ENCODE measurements at regions not wholly inside any gene's neighbourhood (a gene's known extent, or its start where the extent isn't known, plus 50 kb on each side); places are given as distances from the start of the nearest gene placed in this dataset.
"Not testable (repeated sequence)": the region's sequence is repeated elsewhere in the genome, so short reads cannot be mapped to it uniquely, and the experiment has no call there.

- DNase-seq (ENCODE audit: low read depth in 2 of 2, low spot score in 1 of 2) = no peak
Observed at GRCh38 chr20:60785301-60785700, 466.8 kb upstream of the CDH4 start.

- DNase-seq (ENCODE audit: low read depth in 2 of 2, low spot score in 1 of 2) = no peak
Observed at GRCh38 chr20:60785785-60786184, 466.3 kb upstream of the CDH4 start.

DNA sequence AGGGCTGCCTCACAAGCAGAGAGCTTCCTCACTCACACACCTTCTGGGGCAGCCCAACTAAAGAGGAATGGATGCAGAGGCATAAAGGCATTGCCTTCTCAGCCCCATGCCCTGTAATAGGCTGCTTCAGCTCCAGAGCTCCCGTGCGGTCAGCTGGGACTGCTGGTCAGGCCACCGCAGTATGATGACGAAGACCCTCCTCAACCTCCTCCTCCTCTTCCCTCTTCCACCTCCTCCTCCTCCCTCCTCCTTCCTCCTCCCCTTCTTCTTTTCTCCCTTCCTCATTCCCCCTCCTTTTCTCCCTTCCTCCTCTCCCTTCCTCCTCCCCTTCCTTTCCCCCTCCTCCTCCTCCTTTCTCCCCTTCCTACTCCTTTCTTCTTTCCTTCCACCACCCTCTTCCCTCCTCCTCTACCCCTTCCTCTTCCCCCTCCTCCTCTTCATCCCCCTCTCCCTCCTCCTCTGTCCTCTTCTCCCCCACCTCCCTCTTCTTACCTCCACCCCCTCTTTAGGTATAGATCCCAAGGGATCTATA lies 465.3 kb upstream of the CDH4 start:
- no peak for DNase-seq (ENCODE audit: low read depth in 2 of 2, low spot score in 1 of 2)

DNA sequence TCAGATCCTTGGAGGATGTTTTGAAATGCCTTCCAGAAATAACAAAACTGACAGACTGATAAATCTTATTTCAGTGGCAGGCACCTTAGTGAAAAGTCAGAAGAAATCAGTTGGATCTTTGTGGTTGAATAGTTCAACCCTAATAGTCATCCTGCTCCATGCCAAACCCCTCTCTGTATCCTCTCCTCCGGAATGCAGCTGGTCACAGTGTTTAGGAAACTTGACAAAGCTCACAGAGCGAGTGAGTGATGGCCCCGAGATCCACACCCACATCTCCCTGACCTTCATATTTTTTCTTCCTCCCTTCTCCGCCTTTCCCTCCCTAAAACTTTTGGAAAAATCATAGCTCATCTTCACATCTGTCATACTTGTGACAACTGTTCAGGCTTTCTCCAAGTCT lies 464.8 kb upstream of the CDH4 start:
- DNase-seq (ENCODE audit: low read depth in 2 of 2, low spot score in 1 of 2) = no peak

DNA sequence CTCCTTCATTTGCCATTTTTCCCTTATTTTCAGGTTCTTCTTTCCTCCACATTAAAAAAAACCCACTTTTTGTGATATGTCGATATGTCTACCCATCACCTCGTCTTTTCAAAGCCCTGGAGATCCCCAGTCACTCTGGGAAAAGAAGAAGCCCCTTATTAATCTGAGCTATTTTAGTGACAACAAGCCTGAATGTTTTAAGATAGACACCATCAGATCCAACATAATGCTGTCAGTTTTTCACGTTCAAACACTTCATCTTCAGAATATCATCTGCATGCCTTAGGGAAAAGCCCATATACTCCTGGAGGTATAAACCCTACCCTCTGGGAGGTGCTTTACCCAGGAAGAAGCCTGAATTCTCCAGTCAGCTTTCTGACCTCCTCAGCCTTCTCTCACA lies 464.0 kb upstream of the CDH4 start:
- no peak for DNase-seq (ENCODE audit: low read depth in 2 of 2, low spot score in 1 of 2)

- DNase-seq (ENCODE audit: low read depth in 2 of 2, low spot score in 1 of 2) = no peak
Observed at GRCh38 chr20:60789399-60789798, 462.7 kb upstream of the CDH4 start.

DNA sequence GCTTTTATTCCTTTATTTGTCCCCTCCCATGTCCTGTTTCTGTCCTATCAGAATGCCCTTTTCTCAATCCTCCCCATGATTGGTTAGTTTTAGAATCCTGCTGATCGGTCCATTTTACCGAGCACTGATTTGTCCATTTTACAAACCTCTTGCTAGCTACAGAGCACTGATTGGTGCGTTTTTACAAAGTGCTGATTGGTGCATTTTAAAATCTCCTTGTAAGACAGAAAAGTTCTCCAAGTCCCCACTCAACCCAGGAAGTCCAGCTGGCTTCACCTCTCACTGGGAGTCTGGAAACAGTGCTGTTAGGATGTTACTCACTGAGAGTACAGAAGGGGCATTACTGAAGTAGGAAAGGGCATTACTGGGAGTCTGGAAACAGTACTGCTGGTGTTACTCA lies 461.7 kb upstream of the CDH4 start:
- DNase-seq (ENCODE audit: low read depth in 2 of 2, low spot score in 1 of 2) = not testable (repeated sequence)

GRCh38 chr20:60791823-60792222 lies 460.2 kb upstream of the CDH4 start:
- DNase-seq (ENCODE audit: low read depth in 2 of 2, low spot score in 1 of 2) = no peak

- no peak for DNase-seq (ENCODE audit: low read depth in 2 of 2, low spot score in 1 of 2)
Observed at GRCh38 chr20:60792941-60793340, 459.1 kb upstream of the CDH4 start.

DNA sequence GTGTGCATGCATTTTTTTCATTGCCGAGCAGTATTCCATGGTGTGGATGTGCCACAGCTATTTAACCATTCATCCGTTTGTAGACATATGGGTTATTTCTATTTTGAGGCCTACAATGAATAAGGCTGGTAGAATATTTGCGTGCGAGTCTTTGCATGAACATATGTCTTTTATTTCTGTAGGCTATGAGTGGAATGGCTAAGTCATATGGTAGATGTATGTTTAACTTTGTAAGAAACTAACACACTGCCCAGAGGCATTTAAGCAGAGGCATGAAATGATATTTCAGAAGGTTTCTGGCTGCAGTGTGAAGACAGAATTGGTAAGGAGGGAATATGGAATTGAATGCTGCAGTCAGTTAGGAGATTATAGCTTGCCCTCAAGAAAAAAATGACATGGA lies 457.4 kb upstream of the CDH4 start:
- no peak for DNase-seq (ENCODE audit: low read depth in 2 of 2, low spot score in 1 of 2)

GRCh38 chr20:60795651-60796050 lies 456.4 kb upstream of the CDH4 start:
- no peak for DNase-seq (ENCODE audit: low read depth in 2 of 2, low spot score in 1 of 2)

DNA sequence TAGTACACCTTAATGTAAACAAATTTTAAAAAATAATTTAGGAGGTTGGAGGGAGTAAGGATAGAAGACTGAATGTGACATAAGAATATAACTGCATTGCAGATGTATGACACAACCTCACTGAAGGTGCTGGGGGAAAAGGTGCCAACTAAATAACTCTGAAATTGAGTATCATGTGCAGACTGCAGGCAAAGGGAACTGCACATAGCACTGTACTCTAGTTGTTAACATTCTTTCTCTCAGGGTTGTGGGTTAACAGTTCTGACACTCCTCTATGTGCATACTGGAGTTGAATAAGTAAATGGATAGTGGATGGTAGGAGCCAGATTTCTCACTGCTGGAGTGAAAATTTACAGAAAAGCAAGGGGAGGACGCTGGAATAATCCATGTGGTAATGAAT lies 451.9 kb upstream of the CDH4 start:
- no peak for DNase-seq (ENCODE audit: low read depth in 2 of 2, low spot score in 1 of 2)

DNA sequence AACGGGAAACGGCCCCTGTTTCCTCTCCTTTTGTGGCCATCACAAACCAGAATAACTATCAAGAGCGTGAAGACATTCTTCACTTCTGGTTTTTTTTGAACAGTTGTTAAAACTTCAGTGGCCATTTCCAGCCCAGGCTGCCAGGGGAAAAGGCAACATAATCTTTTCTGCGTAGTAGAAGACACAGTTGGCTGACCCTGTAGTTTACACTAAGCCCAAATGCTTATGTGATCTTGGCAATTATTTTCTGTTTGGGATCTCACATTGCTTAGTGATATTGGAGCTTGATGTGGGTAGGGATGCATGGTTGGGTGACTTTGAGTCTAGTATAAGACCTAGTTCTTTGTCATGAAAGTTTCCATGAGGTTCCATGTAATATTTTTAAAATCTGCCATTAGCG lies 449.4 kb upstream of the CDH4 start:
- no peak for DNase-seq (ENCODE audit: low read depth in 2 of 2, low spot score in 1 of 2)

- no peak for DNase-seq (ENCODE audit: low read depth in 2 of 2, low spot score in 1 of 2)
Observed at GRCh38 chr20:60803335-60804055, 448.6 kb upstream of the CDH4 start.

DNA sequence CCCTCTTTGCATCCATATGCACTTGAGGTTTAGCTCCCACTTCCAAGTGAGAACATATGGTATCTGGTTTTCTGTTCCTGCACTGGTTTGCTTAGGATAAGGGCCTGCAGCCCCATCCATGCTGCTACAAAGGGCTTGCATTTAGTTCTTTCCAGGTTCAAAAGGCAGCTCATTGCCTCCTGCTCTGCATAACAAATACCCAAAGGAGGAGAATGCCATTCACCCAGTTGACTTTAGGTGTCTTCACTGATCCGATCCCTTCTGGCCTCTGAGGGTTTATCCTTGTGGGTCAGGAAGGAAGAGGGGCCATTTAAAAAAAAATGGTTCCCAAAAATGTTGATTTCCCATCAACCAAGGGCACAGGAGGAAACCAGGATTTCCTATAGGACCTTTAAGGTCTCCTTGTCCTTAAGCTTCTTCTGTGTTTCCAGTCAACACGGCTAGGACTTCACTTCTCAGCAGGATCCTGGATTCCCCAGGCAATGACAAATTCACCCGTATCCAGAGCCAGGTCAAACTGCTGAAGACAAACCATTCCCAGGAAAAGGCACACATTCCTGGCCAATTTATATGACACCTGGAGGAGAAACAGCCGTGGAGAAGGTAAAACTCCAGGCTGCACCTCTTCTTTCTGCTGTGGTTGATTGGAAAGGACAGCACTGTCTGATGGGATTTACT lies 447.7 kb upstream of the CDH4 start:
- no peak for DNase-seq (ENCODE audit: low read depth in 2 of 2, low spot score in 1 of 2)

GRCh38 chr20:60804918-60805630 lies 447.0 kb upstream of the CDH4 start:
- DNase-seq (ENCODE audit: low read depth in 2 of 2, low spot score in 1 of 2) = no peak

- DNase-seq (ENCODE audit: low read depth in 2 of 2, low spot score in 1 of 2) = no peak
Observed at GRCh38 chr20:60806354-60806753, 445.7 kb upstream of the CDH4 start.

- DNase-seq (ENCODE audit: low read depth in 2 of 2, low spot score in 1 of 2) = no peak
Observed at GRCh38 chr20:60806824-60807223, 445.2 kb upstream of the CDH4 start.

- no peak for DNase-seq (ENCODE audit: low read depth in 2 of 2, low spot score in 1 of 2)
Observed at GRCh38 chr20:60808003-60808672, 443.9 kb upstream of the CDH4 start.

DNA sequence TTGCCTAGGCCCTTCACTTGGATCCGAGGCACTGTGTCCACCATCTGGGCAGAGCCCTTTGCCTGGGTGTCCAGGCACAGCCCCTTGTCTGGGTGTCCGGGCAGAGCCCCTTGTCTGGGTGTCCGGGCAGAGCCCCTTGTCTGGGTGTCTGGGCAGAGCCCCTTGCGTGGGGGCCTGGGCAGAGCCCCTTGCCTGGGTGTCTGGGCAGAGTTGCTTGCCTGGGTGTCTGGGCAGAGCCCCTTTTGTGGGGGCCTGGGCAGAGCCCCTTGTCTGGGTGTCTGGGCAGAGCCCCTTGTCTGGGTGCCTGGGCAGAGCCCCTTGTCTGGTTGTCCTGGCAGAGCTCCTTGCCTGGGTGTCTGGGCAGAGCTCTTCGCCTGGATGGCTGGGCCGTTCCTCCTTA lies 443.4 kb upstream of the CDH4 start:
- no peak for DNase-seq (ENCODE audit: low read depth in 2 of 2, low spot score in 1 of 2)

- no peak for DNase-seq (ENCODE audit: low read depth in 2 of 2, low spot score in 1 of 2)
Observed at GRCh38 chr20:60810561-60810960, 441.5 kb upstream of the CDH4 start.

DNA sequence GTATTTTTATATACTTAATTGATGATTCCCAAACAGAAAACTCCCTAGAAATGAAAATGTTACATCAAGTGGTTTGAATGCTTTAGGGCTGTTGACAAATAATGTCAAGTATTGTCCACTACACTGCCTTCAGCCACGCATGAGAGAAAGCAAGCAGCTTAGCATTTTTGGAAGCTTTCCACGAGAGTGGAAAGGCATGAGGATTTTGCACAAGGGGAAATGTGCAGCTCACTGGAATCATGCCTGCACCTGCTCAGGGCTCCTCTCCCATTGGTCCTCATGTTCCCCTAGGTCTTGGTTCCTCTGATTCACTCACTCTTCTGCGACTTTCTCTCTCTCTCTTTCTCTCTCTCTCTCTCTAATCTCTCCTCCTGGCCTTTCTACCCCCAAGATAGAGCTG lies 439.5 kb upstream of the CDH4 start:
- DNase-seq (ENCODE audit: low read depth in 2 of 2, low spot score in 1 of 2) = no peak
